Calu3 (cell line): ENCODE measurements at regions not wholly inside any gene's neighbourhood (a gene's known extent, or its start where the extent isn't known, plus 50 kb on each side); places are given as distances from the start of the nearest gene placed in this dataset.

Experiments
- BruUV-seq: library from RNA; stranded (reverse); fragments of 400-500 nt; replicated peaks from 2 replicates; lab custom pipeline; 2021; lab: Mats Ljungman, UMichigan
- CTCF ChIA-PET: fragments of 300-600 bp; sonication (Branson Sonifier 250); formaldehyde crosslinking; loops from one replicate; lab custom pipeline; 2022; ENCODE audit warnings: antibody characterized with exemption; lab: Charles Lee
- DNase-seq: peaks from one replicate; pipeline ENCODE4 v3.0.0; 2022
- H3K27ac Mint-ChIP-seq: one replicate; pipeline ENCODE4 v1.8.0; 2022; ENCODE audit warnings: mixed read lengths; ENCODE audit not compliant: unreplicated experiment
- H3K27me3 Mint-ChIP-seq: one replicate; pipeline ENCODE4 v1.8.0; 2022; ENCODE audit warnings: mixed read lengths; ENCODE audit not compliant: unreplicated experiment
- H3K36me3 Mint-ChIP-seq: one replicate; pipeline ENCODE4 v1.8.0; 2022; ENCODE audit warnings: mild to moderate bottlenecking, moderate library complexity, mixed read lengths; ENCODE audit not compliant: insufficient read depth, unreplicated experiment
- H3K4me1 Mint-ChIP-seq: one replicate; pipeline ENCODE4 v1.8.0; 2022; ENCODE audit warnings: mild to moderate bottlenecking, low read depth, mixed read lengths; ENCODE audit not compliant: unreplicated experiment
- H3K4me3 Mint-ChIP-seq: one replicate; pipeline ENCODE4 v1.8.0; 2022; ENCODE audit warnings: mild to moderate bottlenecking, low read depth, moderate library complexity, mixed read lengths; ENCODE audit not compliant: unreplicated experiment
- H3K9me3 Mint-ChIP-seq: one replicate; pipeline ENCODE4 v1.8.0; 2022; ENCODE audit warnings: low read depth, mixed read lengths; ENCODE audit not compliant: unreplicated experiment
- intact Hi-C: fragments of 100-400 bp; cut with micrococcal nuclease; formaldehyde crosslinking; loops from one replicate; pipeline ENCODE4 v1.10.0; 2022; ENCODE audit not compliant: unreplicated experiment
- TF ChIP-seq, protein P1 (sequence below): fragments of 200-600 bp; IDR thresholded peaks from one replicate; pipeline ENCODE4 v1.8.0; 2022; ENCODE audit warnings: antibody characterized with exemption; ENCODE audit not compliant: unreplicated experiment

DNA sequence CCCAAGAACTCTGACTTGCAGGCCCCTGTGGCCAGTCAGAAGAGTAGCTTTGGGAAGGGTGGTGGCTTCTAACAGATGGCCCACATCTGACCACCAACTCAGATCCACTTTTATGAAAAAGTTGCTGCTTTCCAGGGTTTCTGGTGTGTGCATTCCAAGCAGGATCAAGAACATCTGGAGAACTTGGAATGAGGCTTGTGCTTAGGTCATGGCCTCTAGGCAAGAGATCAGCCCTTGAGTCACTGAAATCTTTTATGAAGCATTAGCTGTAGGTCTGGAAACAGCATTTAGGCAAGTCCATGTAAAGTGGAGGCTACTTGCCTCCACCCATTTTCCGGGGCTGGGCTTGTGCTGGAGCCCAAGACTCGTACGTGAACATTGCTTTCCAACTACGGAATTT, 433.3 kb downstream of the SH3GL2 start:
- TF ChIP-seq, protein P1, sequence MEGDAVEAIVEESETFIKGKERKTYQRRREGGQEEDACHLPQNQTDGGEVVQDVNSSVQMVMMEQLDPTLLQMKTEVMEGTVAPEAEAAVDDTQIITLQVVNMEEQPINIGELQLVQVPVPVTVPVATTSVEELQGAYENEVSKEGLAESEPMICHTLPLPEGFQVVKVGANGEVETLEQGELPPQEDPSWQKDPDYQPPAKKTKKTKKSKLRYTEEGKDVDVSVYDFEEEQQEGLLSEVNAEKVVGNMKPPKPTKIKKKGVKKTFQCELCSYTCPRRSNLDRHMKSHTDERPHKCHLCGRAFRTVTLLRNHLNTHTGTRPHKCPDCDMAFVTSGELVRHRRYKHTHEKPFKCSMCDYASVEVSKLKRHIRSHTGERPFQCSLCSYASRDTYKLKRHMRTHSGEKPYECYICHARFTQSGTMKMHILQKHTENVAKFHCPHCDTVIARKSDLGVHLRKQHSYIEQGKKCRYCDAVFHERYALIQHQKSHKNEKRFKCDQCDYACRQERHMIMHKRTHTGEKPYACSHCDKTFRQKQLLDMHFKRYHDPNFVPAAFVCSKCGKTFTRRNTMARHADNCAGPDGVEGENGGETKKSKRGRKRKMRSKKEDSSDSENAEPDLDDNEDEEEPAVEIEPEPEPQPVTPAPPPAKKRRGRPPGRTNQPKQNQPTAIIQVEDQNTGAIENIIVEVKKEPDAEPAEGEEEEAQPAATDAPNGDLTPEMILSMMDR = no peak
- Mint-ChIP-seq H3K4me3 (no peak overlapping the region), H3K27ac (no peak overlapping the region), H3K36me3 (no peaks in the 10 kb centered on the region), H3K9me3 (no peaks in the 10 kb centered on the region), H3K27me3 (no peaks in the 10 kb centered on the region), H3K4me1 (no peaks in the 10 kb centered on the region)
- DNase-seq = no peak
- BruUV-seq = no TSS peak
- CTCF ChIA-PET = no interaction called here
- intact Hi-C loops = no loop called here

DNA sequence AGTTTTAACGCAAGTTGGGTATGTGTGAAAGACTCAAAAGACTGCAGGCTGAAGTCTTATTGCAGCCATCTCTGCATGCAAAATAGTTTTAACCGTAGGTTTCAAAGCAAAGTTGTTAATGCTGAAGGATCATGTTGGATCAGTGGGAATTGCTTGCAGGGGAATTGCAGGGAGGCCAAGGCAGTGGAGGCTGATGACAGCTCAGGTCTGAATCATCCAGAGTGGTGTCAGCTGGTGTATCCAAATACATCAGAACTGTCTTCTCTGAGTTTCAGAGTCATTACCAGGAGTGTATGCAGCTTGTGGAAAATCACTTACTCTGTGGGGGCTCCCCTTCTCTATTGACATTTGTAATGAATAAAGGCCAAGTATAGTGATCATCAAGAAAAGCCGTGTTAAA, 435.7 kb downstream of the SH3GL2 start:
- Mint-ChIP-seq H3K4me1 (no peaks in the 10 kb centered on the region), H3K27ac (no peak overlapping the region), H3K9me3 (no peaks in the 10 kb centered on the region), H3K36me3 (no peaks in the 10 kb centered on the region), H3K27me3 (no peaks in the 10 kb centered on the region), H3K4me3 (no peak overlapping the region)
- DNase-seq = no peak
- no TSS peak for BruUV-seq
- TF ChIP-seq, protein P1 = no peak
- intact Hi-C loops = no loop called here
- CTCF ChIA-PET = no interaction called here

DNA sequence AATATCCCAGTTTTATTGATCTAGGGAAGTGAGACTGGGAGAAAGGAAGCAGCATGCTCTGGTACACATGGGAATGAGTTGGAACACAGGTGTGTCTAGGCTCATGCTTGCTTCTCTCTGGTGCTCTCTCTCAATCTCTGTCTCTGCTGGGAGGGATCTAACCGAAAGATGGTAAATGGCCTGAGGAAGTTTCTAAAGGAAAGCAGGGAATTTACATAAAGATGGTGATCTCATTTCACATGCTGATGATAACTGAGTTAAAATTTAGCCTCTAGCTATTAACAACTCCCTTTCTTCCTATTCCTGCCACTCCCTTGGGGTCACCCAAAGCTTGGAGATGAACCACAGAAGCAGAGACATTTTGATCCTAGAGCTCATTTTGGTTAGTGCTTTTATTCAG, 436.2 kb downstream of the SH3GL2 start:
- Mint-ChIP-seq H3K27me3 (no peaks in the 10 kb centered on the region), H3K27ac (no peak overlapping the region), H3K9me3 (no peaks in the 10 kb centered on the region), H3K36me3 (no peaks in the 10 kb centered on the region), H3K4me3 (no peak overlapping the region), H3K4me1 (no peaks in the 10 kb centered on the region)
- BruUV-seq = no TSS peak
- intact Hi-C loops = no loop called here
- CTCF ChIA-PET = no interaction called here
- no peak for DNase-seq
- TF ChIP-seq, protein P1 = no peak

DNA sequence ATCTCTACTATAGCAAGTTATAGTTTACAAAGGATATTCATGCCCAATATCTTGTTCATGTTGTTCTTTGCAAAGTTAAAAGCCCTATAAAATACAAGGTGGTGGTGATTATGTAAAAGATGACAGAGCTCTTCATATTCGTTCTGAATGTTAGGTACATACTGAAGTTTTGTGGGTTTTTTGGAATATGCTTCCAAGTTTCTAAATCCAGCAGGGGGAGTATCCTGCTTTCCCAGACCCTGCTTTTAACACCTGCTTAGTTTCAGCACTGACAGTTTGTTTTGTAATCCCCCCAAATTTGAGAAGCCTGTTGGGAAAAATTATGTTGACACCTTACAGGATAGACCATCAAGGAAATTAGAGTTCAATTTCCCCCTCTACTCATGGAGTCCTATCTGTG, 438.3 kb downstream of the SH3GL2 start:
- TF ChIP-seq, protein P1 = no peak
- Mint-ChIP-seq H3K4me1 (no peaks in the 10 kb centered on the region), H3K27ac (no peak overlapping the region), H3K9me3 (no peaks in the 10 kb centered on the region), H3K4me3 (no peak overlapping the region), H3K36me3 (no peaks in the 10 kb centered on the region), H3K27me3 (no peaks in the 10 kb centered on the region)
- CTCF ChIA-PET = no interaction called here
- intact Hi-C loops = no loop called here
- no peak for DNase-seq
- BruUV-seq = no TSS peak
